GM18909 (cell line): ENCODE measurements at regions not wholly inside any gene's neighbourhood (a gene's known extent, or its start where the extent isn't known, plus 50 kb on each side); places are given as distances from the start of the nearest gene placed in this dataset.
"Not testable (repeated sequence)": the region's sequence is repeated elsewhere in the genome, so short reads cannot be mapped to it uniquely, and the experiment has no call there.

Source experiments
- ATAC-seq: cut with Tn5 transposase; IDR thresholded peaks from one replicate; pipeline ENCODE4 v1.9.1; 2021; ENCODE audit warnings: mild to moderate bottlenecking; ENCODE audit not compliant: unreplicated experiment, poor library complexity

DNA sequence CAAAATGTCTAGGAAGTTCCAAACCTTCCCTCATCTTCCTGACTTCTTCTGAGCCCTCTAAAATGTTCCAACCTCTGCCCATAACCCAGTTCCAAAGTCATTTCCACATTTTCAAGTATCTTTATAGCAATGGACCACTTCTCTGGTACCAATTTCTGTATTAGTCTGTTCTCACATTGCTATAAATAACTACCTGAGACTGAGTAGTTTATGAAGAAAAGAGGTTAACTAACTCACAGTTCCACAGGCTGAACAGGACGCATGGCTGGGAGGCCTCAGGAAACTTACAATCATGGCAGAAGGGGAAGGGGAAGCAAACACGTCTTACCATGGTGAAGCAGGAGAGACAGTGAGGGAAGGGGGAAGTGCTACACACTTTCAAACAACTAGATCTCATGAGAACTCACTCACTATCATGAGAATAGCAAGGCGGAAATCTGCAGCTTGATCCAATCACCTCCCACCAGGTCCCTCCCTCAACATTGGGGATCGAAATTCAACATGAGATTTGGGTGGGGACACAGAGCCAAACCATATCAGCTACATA lies 213.2 kb upstream of the MGAT5 start:
- not testable (repeated sequence) for ATAC-seq

DNA sequence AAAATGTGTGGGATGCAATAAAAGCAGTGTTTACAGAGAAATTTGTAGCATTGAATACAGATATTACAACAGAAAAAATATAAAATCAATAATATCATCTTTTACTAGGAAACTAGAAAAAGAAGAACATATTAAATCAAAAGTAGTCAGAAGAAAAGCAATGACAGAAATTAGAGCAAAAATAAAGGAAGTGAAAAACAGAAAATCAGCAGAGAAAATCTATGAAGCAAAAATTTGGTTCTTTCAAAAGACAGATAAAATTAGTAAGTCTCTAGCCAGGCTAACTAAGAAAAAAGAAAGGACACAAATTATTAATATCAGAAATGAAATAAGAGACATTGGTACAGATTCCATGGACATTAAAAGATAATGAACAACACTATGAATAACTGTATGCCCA lies 212.0 kb upstream of the MGAT5 start:
- ATAC-seq = no peak

- not testable (repeated sequence) for ATAC-seq
Observed at GRCh38 chr2:134043028-134043427, 210.8 kb upstream of the MGAT5 start.

- ATAC-seq = no peak
Observed at GRCh38 chr2:134052173-134052572, 201.7 kb upstream of the MGAT5 start.

DNA sequence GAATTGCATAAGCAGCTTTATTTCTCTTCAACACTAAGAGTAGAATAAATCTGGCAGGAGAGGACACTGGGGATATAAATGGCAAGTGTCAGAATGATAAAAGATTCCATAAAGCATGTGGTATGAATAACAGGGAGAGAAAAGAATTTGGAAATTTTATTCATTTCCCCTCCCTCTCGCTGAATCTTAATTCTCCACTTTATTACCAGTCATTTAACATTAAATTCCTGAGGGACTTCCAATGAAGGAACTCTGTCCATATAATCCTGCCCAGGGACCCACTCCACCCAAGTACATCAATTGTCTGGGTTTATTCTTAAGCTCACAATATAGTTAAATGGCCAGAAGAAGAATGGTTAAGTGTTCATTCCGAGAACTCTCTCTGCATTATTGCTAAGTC lies 197.7 kb upstream of the MGAT5 start:
- ATAC-seq = no peak

GRCh38 chr2:134061066-134061465 lies 192.8 kb upstream of the MGAT5 start:
- not testable (repeated sequence) for ATAC-seq

DNA sequence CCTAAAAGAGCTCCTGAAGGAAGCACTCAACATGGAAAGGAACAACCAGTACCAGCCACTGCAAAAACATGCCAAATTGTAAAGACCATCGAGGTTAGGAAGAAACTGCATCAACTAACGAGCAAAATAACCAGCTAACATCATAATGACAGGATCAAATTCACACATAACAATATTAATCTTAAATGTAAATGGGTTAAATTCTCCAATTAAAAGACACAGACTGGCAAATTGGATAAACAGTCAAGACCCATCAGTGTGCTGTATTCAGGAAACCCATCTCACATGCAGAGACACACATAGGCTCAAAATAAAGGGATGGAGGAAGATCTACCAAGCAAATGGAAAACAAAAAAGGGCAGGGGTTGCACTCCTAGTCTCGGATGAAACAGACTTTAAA lies 191.6 kb upstream of the MGAT5 start:
- ATAC-seq = not testable (repeated sequence)

- ATAC-seq = not testable (repeated sequence)
Observed at GRCh38 chr2:134063916-134064315, 190.0 kb upstream of the MGAT5 start.

DNA sequence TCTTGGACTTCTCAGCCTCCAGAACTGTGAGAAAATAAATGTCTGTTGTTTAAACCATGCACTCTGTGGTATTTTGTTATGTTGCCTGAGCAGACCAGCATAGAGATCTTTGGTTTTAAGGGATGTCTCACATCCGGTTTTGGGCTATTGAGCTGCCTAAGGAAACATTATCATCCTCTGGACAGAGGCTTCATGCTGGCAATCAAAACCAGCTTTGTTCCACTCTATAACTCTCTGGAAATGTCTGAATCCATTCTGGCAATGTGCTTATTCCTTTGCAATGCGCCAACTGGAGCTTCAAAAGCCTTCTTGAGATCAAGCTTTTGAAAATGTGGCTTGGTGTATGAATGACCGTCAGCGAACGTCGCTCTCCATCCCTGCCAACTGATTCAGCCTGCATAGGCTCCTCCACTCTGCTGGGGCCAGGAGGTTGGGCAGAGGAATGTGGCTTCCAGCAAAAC lies 183.6 kb upstream of the MGAT5 start:
- no peak for ATAC-seq

DNA sequence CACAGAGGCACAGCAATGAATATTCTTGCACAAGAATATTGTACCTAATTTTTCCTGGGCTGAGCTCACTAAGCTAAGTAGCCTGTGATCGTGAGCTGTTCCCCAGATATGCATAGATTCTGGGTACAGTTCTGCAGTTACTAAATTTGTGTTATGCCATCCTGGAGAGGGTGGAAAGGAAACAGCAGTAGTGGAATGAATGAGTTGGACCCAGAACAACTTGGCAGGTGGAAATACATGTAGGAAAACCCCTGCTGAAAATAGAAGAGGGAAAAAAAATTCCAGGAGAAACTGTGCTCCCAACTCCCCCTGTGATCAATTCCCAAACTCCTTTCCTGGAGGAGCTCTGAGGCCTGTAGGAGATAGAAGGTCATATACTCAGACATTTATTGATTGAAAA lies 181.5 kb upstream of the MGAT5 start:
- ATAC-seq = no peak

GRCh38 chr2:134073023-134073422 lies 180.8 kb upstream of the MGAT5 start:
- ATAC-seq = no peak

DNA sequence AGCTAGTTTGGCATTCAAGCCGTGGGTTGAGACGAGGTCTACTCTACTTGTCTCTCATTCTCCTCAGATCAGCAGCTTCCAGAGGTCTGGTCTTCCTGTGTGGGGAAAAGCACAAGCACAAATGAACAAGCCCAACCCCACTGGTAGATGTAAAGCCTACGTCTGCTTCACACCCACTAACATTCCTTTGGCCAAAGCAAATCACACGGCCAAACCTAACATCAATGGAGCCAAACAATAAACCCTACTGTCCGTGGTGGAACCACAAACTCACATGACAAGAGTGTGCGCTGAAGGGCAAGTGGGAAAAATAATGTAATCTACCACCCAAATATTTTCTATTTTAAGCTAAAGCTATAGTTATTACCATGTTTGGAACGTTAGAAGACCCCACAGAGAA lies 179.3 kb upstream of the MGAT5 start:
- no peak for ATAC-seq

DNA sequence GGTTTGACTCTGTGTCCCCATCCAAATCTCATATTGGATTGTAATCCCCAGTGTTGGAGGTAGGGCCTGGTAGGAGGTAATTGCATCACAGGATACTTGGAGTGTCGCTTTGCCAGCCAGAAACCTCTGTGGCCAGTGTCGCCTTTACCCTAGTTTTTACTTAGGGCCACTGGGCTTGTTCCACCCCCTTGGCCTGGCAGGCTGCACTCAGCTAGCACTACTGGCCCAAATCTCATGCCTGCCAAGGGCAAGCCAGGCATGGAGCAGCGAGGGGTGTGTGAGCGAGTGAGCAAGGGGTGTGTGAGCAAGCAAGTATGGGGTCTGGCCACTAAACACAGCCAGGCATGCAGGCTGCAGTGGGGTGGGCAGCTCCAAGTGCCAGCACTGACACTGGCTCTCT lies 178.7 kb upstream of the MGAT5 start:
- ATAC-seq = no peak

DNA sequence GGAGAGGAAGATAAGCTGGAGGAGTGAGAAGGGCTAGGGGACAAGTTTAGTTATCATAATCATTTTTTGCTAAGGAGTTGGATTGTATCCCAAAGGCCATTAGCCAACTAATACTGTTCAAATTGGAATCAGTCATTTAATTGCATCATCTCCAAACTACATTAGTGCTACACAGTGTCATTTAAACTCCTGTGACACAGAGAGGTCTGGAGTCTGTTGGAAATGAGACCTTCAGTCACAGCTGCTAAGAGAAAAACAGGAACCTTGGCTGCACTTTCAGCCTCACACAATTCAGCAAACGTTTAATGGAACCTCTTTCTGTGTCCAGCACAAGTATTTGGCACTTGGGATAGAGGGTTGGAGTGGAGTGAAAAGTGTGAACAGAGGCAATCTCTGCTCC lies 175.5 kb upstream of the MGAT5 start:
- no peak for ATAC-seq

GRCh38 chr2:134079373-134079772 lies 174.5 kb upstream of the MGAT5 start:
- ATAC-seq = peak; percentile 99

DNA sequence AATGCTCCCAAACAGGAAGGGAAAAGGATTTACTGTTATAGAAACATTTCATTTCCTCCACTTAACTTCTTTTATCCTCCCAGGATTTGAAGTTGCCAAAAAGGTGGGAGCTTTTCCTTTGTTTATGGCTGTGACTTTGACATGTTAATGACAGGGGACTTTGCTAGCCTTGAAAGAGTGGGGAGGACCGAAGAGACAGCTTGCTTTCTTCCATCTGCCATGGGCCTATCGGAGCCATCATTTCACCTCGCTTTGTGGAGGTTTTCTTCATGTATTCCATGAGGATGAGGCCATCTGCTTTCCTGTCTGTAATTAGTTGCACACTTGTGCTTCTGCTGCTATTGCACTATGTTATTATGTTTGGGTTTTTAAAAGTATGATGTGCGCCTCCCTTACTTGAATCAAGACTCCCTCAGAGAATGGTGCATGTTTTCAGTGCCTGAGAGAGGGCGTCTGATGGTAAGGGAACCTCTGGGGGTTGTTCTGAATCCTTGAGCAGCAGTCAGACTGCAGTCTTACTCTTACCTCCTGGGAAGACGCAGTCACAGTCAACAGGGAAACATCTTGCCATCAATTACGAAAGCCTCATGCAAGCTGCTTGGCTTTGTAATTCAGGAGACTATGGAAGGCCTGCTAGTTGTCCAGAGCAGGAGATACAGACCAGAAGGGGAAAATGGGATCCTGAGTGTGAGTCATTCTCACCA lies 173.3 kb upstream of the MGAT5 start:
- ATAC-seq = no peak

DNA sequence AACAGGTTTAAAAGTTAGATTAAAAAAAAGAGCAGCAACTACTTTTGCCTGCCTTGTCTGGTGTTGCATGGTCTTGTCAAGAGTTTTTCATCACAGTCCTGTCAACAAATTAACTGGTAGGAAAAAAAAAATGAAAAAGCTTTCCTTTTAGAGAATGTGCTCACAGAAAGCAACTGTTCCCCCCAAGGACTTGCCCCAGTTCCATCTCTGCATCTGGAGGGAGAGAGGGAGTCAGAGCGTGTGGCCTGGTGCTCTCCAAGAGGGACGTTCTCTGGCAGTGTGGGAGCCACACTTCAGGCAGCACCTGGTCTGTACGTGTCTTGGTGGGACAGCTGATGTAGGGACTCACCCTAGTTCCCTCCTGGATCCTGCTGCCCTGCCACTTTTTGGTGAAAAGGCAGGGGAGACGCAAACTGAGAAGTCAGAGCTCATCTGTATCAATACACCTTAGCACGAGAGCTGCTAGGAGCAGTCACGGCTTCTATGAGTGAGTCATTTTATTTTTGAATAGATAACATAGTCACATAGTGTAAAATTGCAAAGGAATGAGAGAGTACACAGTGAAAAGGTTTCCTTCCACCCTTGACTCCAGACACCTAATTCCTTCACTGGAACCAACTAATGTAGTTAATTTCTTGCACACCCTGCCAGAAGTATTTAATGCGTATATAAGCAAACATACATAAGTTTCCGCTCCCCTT lies 172.5 kb upstream of the MGAT5 start:
- no peak for ATAC-seq

DNA sequence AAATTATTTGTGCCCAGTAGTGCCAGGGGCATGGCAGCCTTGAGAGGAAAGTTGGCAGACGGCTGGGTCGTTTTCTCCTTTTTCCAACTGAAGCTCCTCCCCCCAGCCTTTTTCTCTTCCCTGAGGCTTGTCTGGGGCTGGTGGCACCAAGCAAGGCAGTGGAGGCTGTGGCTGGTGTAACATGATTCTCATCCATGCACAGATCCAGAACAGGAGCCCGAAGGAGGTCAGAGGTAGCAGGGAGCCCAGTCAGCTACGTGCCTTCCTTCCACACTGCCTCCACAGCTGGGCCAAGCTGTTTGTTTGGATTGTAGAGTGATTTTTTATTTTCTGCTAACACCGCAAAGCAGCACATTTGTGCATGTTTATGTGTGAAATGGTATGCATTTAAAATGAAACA lies 170.3 kb upstream of the MGAT5 start:
- no peak for ATAC-seq

GRCh38 chr2:134086594-134087219 lies 167.2 kb upstream of the MGAT5 start:
- no peak for ATAC-seq

- peak; percentile 95 for ATAC-seq
Observed at GRCh38 chr2:134087371-134087921, 166.4 kb upstream of the MGAT5 start.

GRCh38 chr2:134089454-134089853 lies 164.4 kb upstream of the MGAT5 start:
- ATAC-seq = no peak
